ENCODE measurements at regions not wholly inside any gene's neighbourhood (a gene's known extent, or its start where the extent isn't known, plus 50 kb on each side); places are given as distances from the start of the nearest gene placed in this dataset.

- Histone ChIP-seq H3K9ac (ENCODE audit: insufficient read depth in 1 of 2, low read depth in 2 of 2, low read length in 2 of 2) (no peak overlapping the region), H3K9me1 (ENCODE audit: control insufficient read depth, insufficient read depth, low read length) (no peaks in the 10 kb centered on the region), H4K20me1 (replicated peaks; ENCODE audit: control insufficient read depth, insufficient read depth, low read length) (no peaks in the 10 kb centered on the region), H3K4me1 (replicated peaks in 1 of 2; ENCODE audit: control insufficient read depth in 2 of 2, insufficient read depth in 2 of 2, low read length in 2 of 2) (no peaks in the 10 kb centered on the region), H3K27me3 (ENCODE audit: control insufficient read depth in 2 of 2, insufficient read depth in 2 of 2, low read length in 2 of 2) (no peaks in the 10 kb centered on the region), H3K9me3 (replicated peaks; ENCODE audit: control insufficient read depth, insufficient read depth, low read depth, low read length) (no peaks in the 10 kb centered on the region; the same call in 1 of the 2 replicates), H2AFZ (ENCODE audit: low read depth, low read length) (no peak overlapping the region), H3K36me3 (ENCODE audit: control insufficient read depth, insufficient read depth, low read length) (no peaks in the 10 kb centered on the region), H3K4me2 (ENCODE audit: insufficient read depth, low read length) (no peak overlapping the region), H3K4me3 (no peak overlapping the region), H3K79me2 (ENCODE audit: control insufficient read depth, insufficient read depth, low read length) (no peaks in the 10 kb centered on the region), H3K27ac (ENCODE audit: extremely low read depth, low read depth, low read length) (no peak overlapping the region)
- intact Hi-C loops (cut with micrococcal nuclease), result no loop called here
- no peak for ATAC-seq
- 0% methylated on average over 1 of the region's 1 CpG for WGBS (ENCODE audit: insufficient coverage, low coverage, missing lambda C conversion rate)
- BruUV-seq (replicated peaks), result no TSS peak
- CTCF ChIA-PET (ENCODE audit: low intra/inter-chr PET ratio), result no interaction called here
- no peak for DNase-seq (ENCODE audit: extremely low read depth in 1 of 4, low spot score in 3 of 4)
- POLR2A ChIA-PET, result no interaction called here
- FAIRE-seq, result no peak
- in situ Hi-C loops (cut with MboI), result no loop called here
- TF ChIP-seq MAZ (CRISPR knock-in tag; conservative IDR thresholded peaks at IDR 0.05 in 1 of 2, IDR thresholded peaks at IDR 0.05 in 1 of 2), result no peak
- TF ChIP-seq EZH2 (IDR thresholded peaks at IDR 0.05; ENCODE audit: borderline replicate concordance, low read depth, low read length), result no peak
- TF ChIP-seq ZNF57 (CRISPR knock-in tag; IDR thresholded peaks at IDR 0.05), result no peak
- no peak for TF ChIP-seq ILK (tag; IDR thresholded peaks at IDR 0.05; ENCODE audit: borderline replicate concordance, low read depth)
- no peak for TF ChIP-seq ZNF668 (CRISPR knock-in tag; IDR thresholded peaks at IDR 0.05)
- no peak for TF ChIP-seq YBX1 (IDR thresholded peaks at IDR 0.05)
- TF ChIP-seq CBX2 (IDR thresholded peaks at IDR 0.05; ENCODE audit: insufficient read depth, low read length, poor library complexity, severe bottlenecking), result no peak
- TF ChIP-seq SRSF3 (IDR thresholded peaks at IDR 0.05; ENCODE audit: insufficient read depth, low read length), result no peak
- no peak for TF ChIP-seq ZNF695 (CRISPR knock-in tag; IDR thresholded peaks at IDR 0.05)
- TF ChIP-seq ETV6 (IDR thresholded peaks at IDR 0.05; ENCODE audit: borderline replicate concordance in 1 of 2, low read depth in 2 of 2, low read length in 1 of 2), result no peak
- TF ChIP-seq ETV6 (CRISPR knock-in tag; IDR thresholded peaks at IDR 0.05; ENCODE audit: borderline replicate concordance), result no peak
- TF ChIP-seq PBX2 (CRISPR knock-in tag; IDR thresholded peaks at IDR 0.05; ENCODE audit: low read depth), result no peak
- no peak for TF ChIP-seq PBX2 (tag; conservative IDR thresholded peaks at IDR 0.05; ENCODE audit: low read depth)
- TF ChIP-seq ASH1L (IDR thresholded peaks at IDR 0.05; ENCODE audit: borderline replicate concordance, low read depth, partially characterized antibody), result no peak
- TF ChIP-seq ZNF586 (CRISPR knock-in tag; conservative IDR thresholded peaks at IDR 0.05), result no peak
- no peak for TF ChIP-seq ZNF263 (CRISPR knock-in tag; IDR thresholded peaks at IDR 0.05; ENCODE audit: borderline replicate concordance)
- no peak for TF ChIP-seq USF2 (CRISPR knock-in tag; IDR thresholded peaks at IDR 0.05)
- no peak for TF ChIP-seq ZEB2 (IDR thresholded peaks at IDR 0.05)
- no peak for TF ChIP-seq HOXB6 (CRISPR knock-in tag; IDR thresholded peaks at IDR 0.05; ENCODE audit: borderline replicate concordance)
Observed at GRCh38 chr7:124460056-124460450, 305.5 kb downstream of the GPR37 start.

Measured in K562 (cell line).